ENCODE measurements at regions not wholly inside any gene's neighbourhood (a gene's known extent, or its start where the extent isn't known, plus 50 kb on each side); places are given as distances from the start of the nearest gene placed in this dataset.

- no peak for FAIRE-seq
These were observed 150.1 kb upstream of the MPDZ start for GRCh38 chr9:13429301-13430190.

DNA sequence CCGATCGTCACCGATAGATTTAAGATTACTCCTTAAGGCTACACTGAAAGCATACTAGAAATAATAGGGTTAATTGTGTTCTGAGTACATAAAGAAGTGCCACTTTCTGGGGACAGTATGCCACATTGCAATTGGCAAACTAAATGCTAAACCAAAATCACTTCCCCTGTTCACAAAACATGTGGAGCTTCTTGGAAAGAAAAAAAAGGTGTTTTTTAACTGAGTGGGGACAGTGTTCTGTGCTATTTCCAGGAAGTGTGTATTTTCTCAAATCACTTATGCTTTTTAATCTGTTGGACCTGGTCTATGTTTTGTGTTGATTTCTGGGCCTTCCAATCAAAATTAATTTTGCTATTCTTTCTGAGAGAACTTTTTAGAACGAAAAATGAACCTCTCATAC, 149.3 kb upstream of the MPDZ start:
- FAIRE-seq = no peak

DNA sequence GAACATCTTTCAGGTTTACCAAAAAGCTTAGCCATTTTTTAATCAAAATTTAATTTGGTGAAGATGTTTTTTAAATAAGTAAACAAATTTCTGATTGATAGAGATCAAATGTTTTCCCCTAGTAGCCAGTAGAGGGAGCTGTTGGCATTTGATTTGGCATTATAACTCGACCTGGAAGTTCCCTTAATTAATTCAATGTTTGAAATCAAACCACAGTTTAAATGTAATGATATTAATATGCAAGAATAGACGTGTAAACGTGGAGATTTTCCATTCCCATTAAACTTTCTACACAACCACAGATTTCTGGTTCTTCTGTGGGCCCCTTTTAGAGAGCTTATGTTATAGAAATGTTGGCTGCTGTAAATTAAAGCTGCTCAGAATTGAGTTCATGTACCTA, 148.1 kb upstream of the MPDZ start:
- FAIRE-seq = peak; percentile 62

DNA sequence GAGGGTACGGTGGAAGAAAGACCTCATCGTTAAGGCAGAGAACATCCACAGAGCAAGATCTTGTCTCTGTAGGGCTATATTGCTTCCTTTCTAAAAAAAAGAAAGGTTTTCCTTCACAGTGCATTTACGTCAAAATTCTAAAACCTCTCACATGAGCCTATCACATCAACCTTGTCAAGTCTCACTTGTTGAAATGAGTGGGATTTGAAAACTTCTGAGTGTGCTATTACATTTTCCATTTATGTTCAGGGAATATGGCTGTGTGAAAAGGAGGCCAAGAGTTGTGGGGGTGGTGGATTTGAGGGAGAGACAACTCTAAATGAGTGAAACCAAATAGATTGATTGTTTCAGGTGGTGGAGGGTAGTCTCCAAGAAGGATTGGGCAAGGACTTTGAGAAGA, 147.1 kb upstream of the MPDZ start:
- no peak for FAIRE-seq

DNA sequence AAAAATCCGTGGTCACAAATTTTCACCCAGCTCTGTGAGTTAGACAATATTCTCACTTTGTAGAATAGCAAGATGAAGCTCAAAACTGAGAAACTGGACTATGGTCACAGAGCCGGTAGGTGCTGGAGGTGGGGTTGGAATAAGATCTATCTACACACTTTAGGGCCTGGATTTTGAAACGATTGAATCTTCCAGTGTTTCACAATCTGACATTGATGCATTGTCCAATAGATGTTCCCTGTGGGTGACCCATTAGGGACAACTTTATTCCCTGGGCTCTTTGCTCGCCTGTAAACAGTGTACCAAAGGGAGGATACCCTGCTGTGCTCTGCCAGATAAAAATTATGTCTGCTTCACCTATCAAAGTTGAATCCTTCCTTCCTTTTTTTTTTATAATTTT, 145.4 kb upstream of the MPDZ start:
- FAIRE-seq = no peak

DNA sequence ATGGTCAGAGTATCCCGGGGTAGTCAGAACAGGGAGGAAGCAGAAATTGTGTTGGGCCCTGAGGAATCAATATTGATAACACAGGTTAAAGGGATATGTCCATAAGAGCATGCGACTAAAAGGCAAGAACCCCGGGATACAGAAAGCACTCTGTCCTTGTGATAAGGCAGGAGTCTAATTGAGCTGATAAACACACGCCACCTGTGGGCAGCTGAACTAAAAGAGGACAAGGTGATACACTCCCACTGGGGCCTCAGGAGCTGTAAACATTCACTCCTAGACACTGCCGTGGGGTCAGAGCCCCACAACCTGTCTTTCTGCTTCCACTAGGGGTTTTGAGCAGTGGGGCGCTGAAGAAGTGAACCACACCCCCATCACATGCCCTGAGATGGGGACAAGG, 144.7 kb upstream of the MPDZ start:
- FAIRE-seq = no peak

- FAIRE-seq = no peak
These were observed 134.9 kb upstream of the MPDZ start for GRCh38 chr9:13414349-13414748.

DNA sequence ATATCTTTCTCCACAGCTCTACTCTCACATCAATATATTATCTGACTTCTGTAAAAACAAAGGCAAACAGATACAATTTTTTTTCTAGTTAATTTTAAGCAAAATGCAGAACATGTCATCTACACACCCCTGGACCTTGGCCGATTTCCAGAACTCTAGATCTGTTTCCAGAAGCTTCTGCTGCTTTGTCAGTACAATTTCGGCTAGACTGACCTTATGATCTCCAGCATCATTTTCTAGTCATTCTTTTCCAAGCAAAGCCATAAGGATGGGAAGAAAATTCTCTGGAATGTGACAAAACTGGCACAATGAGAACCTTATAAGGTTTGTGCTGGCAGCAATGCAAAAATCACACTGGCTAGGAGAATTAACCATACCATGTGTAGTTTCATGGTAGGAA, 132.8 kb upstream of the MPDZ start:
- FAIRE-seq = no peak

DNA sequence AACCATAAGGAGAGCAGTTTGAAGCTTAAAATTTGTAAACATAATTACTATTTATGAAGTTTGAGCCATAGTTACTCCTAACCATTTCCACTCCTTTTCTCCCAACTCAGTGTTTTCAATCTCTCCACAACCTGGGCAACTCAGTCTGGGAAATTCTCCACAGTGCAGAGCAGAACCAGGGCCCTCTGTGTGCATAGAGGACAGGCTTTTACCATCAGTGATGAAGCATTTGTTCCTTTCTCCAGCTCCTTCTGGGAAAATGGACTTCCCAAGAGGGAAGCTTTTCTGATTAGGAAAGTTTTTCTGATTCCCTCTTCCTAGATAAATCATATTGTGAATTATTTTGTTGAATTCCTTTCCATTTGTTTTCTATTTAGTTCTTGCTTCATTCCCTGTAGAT, 132.3 kb upstream of the MPDZ start:
- no peak for FAIRE-seq

DNA sequence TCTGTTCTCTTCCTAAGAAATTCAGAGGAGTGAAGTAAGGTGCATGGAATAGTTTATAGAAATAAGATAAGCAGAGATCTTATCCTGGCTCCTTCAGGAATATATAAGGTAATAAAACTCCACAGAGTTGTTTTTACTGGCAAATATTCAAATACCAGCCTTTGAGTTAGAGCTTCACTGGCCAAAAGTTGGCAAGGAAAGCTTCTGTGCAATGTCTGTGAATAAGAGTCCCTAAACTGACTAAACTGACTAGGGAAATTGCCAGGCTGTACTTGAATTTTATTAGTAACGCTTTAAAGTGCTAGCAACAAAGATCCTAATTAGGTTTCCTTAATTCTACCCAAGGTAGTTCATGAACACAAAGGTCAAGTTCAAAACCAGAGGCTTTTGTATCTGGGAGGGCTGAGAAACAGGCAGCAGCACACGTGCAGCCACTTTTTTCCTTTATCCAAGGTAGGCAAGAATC, 131.1 kb upstream of the MPDZ start:
- no peak for FAIRE-seq

DNA sequence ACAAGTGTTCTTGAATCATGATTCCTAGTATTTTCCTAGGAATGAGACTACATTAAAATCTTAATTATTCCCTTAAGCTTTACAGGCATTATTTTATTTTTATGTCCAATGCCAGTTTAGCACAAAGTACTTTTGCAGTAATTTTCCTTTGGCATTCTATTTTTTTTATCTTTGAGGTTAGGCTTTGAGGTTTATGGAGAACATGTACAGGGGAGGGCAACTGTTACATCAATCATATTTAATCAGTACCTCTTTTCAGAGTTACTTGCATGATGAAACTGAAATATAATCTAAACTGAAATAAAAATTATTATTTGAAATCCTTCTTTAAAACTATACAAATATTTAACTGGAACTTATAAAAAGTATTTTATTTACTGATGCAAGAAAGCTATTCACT, 118.2 kb upstream of the MPDZ start:
- FAIRE-seq = no peak

DNA sequence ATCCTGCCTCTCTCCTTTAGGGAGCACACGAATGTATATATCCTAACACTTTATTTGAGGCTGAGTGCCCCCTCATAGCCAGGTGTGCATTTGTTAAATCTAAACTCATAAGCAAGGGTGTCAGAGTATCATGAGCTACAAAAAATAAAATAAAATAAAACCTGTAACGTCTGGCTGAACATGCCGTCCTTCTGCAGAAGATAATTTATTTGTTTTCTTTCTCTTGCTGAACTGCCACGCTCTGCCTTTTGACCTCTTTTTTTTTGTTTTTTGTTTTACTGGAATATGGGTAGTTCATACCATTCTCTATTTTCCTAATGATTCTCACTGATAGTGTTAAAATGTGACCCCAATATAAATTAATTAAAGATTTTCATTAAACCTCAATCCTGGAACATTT, 117.7 kb upstream of the MPDZ start:
- FAIRE-seq = no peak

- FAIRE-seq = no peak
These were observed 116.9 kb upstream of the MPDZ start for GRCh38 chr9:13396418-13396817.

DNA sequence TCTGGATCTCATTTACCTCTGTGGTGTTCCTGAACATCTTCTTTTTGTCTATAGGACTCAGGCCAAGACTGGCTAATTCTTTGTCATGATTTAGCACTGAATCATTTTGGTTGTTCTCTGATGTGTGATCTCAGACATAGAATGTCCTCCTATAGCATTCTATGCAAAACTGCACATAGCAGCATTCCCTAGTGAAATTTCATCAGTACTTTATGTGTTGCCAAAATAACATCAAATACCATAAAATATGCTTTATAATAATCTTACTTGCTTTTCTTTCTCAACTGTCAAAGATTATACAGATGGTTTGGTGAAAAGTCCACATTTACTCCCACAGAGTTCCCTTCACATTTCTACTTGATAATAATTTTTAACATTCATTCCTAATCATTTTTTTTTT, 115.7 kb upstream of the MPDZ start:
- no peak for FAIRE-seq

DNA sequence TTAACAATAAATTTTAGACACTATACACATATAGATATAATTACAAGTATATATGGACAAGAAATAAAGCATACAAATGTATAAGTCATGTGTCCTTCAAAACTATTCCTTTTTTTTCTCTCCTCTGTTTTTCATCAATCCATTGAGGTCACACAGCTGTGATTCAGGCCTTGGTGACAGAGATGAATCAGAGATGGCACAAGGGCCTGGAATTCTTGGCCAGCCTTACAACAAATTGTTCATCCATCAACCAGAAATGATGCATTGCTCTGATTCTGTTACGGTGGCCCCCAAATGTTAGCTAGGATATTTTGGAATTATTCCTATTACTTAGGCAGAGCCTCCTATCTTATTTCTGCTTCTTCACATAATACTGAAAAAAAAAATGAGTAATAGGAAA, 108.7 kb upstream of the MPDZ start:
- no peak for FAIRE-seq

GRCh38 chr9:13387734-13388067, 108.2 kb upstream of the MPDZ start:
- no peak for FAIRE-seq

DNA sequence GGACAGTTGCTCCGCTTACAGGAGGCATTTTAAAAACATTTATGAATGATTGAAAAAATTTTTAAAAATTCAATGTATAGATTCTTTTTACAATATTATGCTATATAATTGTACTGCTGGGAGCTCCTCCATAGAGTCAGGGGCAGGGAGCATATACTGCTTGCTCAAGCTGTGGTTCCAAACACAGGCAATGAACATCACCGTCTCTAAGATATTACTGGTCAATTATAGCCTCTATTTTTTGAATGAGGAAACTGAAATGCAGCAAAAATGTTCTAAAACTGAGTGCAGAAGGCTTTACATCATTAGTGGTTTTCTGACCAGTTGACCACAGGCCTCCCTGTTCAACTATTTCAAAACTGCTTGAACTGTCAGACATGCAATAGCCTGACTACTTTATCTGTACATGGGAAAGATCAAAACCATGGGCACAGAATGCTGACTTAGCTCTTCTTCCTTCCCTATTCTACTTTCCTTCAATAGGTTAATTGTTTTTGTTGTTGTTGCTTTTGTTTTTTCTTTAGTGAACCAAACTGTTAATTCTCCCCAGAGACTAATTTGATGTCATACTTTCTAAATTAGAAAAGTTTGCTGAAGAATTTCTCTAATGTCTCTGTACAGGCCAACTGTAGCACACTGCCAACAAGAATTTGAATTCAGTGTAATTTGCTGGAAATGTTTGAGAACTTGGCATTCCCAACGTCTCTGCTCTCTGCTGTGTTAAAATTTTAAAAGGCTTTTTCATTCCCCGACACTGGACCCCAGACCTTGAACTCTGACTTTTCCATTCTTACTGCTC, 107.6 kb upstream of the MPDZ start:
- FAIRE-seq = no peak

GRCh38 chr9:13386316-13386715, 106.8 kb upstream of the MPDZ start:
- no peak for FAIRE-seq

GRCh38 chr9:13383855-13384254, 104.4 kb upstream of the MPDZ start:
- FAIRE-seq = no peak

GRCh38 chr9:13383216-13383615, 103.7 kb upstream of the MPDZ start:
- FAIRE-seq = no peak

DNA sequence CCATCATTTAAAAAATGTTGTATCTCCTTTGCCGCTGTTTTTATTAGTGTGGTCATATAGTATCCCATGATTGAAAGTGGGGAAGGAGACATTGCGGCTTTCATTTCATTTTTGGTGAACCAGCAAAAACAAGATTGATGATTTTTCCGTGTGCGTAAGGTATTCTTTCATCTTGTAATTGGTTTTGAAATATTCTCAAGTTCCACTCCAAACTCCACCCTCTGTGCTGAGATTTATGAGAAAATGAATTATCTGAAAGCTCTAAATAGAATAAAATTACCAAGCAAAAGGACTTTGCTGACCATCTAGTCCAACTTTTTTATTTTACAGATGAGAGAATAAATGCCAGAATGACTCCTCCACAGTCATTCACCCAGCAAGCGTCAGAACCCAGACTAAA, 103.1 kb upstream of the MPDZ start:
- FAIRE-seq = no peak

- no peak for FAIRE-seq
These were observed 101.4 kb upstream of the MPDZ start for GRCh38 chr9:13380903-13381302.

DNA sequence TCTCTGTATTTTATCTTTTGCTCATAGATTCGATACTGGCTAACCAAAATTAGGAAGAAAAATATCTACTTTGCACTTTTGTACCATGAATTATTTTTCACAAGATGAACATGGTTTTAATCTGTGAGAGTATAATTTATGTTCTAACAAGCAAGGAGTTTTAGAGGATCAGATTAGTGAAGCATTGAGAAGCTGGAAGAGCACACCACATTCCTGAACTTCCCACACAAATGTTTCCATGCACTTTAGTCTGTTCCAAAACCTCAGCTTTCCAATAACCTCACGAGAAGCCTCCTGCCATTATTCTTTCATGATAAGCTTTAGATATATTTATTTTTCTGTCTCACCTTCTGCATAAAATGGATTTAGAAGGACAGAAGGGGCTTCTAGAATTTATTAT, 98.7 kb upstream of the MPDZ start:
- no peak for FAIRE-seq

- FAIRE-seq = no peak
These were observed 97.9 kb upstream of the MPDZ start for GRCh38 chr9:13377171-13377925.
